Ureter (tissue), 1 donor: ENCODE measurements at regions not wholly inside any gene's neighbourhood (a gene's known extent, or its start where the extent isn't known, plus 50 kb on each side); places are given as distances from the start of the nearest gene placed in this dataset.

ENCODE experiments used
- DNase-seq: peaks from one replicate; pipeline ENCODE4 v3.0.0-alpha.2; 2020; ENCODE audit warnings: low spot score
- donor health status: DM: yes; HTN: yes; CAD: no.

DNA sequence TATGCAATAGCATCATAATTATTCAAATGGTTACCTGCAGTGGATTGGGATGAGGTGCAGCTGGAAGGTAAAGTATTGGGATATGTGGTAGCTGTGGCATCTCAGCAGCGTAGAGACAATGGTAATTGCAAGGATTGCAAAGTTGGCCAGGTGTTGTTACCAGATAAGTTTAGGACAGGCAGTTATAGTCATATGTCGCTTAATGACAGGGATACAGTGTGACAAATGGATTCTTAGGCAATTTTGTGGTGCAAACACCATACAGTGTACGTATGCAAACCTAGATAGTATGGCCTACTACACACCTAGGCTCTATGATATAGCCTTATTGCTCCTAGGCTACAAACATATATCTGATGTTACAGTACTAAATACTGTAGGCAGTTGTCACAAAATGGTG, 163.5 kb upstream of the LYZL2 start:
- DNase-seq = no peak

GRCh38 chr10:30792025-30792424, 162.5 kb upstream of the LYZL2 start:
- DNase-seq = no peak

DNA sequence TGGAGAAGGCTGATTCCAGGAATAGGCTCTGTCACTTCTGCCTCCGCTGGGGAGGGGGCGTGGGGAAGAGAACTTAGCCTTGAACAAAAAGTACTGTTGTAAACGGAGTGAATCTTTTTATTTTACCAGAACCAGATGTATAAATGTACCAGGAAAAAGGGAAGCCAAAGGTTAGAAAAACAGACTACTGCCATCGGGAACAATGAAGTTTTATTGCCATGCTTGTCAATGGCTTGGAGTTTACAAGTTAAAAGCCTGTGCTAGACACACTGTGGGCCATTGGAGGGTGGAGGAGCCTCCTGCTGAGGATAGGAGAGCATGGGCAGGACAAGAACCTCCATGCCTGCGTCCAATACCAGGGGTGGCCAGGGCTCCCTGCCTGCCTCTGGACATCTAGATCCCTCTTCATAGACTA, 161.7 kb upstream of the LYZL2 start:
- no peak for DNase-seq

DNA sequence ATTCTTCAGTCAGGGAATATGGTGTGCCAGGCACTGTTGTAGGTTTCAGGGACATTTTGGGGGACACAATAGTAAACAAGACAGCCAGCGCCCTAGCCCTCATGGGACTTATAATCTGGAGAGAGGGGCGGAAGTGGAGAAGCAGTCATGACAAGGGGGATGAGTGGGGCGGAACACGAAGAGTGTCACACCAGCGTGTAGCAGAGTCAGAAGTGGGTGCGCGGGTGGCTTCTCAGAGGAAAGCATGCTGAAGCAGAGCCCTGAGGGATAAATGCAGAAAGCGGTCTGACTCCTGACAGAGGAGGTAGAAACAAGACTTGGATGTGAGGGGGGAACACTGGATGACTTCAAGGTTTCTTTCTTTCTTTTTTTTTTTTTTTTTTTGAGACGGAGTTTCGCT, 160.3 kb upstream of the LYZL2 start:
- no peak for DNase-seq

DNA sequence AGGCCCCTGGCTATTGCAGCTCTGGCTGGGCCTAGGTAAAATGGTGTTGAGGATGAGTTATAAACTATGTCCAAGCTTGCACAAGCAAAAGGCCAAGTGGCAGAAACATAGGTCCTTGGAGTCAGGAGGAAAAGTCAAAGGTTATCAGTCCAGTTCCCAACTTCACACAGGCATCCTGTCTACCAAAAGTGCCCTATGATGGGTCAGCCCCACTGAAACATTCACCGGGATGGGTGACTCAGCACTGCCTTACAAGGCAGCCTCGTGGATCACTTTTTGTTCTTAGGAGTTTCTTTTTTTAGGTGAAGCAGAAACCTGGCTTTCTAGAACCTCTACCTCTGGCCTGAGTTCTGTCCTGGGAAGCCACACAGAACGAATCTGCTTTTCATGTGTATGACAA, 158.8 kb upstream of the LYZL2 start:
- no peak for DNase-seq

GRCh38 chr10:30786906-30787305, 157.4 kb upstream of the LYZL2 start:
- no peak for DNase-seq

- DNase-seq = no peak
Measured at GRCh38 chr10:30786131-30786530, 156.6 kb upstream of the LYZL2 start.

GRCh38 chr10:30784897-30785605, 155.5 kb upstream of the LYZL2 start:
- DNase-seq = peak; percentile 78

- DNase-seq = no peak
Measured at GRCh38 chr10:30784524-30784896, 155.0 kb upstream of the LYZL2 start.

DNA sequence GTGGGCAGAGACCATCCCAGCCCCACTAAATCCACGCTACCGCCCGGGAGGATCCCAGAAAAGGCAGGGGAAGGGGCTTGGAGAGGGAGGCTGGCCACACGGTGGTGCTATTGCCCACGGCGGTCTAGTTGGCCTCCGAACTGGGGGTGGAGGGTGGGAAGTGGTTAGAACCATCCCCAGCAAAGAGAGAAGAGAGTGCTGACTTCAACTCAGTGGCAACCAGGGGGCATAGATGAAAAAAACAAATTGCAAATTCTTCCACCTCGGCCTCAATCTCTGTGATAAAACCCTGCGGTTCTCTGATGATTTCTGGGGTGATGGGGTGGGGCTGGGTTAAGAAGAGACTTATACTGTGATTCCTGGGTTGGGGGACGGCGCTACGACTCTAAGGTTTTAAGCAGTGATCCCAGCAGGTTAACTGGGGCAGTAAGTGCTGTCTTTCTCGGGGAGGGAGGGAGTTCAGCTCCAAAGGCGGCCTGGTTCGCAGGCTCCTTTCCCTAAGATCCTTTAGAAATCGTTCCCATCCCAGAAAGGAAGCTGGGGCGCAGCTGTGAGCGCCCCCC, 154.5 kb upstream of the LYZL2 start:
- peak; percentile 89 for DNase-seq

DNA sequence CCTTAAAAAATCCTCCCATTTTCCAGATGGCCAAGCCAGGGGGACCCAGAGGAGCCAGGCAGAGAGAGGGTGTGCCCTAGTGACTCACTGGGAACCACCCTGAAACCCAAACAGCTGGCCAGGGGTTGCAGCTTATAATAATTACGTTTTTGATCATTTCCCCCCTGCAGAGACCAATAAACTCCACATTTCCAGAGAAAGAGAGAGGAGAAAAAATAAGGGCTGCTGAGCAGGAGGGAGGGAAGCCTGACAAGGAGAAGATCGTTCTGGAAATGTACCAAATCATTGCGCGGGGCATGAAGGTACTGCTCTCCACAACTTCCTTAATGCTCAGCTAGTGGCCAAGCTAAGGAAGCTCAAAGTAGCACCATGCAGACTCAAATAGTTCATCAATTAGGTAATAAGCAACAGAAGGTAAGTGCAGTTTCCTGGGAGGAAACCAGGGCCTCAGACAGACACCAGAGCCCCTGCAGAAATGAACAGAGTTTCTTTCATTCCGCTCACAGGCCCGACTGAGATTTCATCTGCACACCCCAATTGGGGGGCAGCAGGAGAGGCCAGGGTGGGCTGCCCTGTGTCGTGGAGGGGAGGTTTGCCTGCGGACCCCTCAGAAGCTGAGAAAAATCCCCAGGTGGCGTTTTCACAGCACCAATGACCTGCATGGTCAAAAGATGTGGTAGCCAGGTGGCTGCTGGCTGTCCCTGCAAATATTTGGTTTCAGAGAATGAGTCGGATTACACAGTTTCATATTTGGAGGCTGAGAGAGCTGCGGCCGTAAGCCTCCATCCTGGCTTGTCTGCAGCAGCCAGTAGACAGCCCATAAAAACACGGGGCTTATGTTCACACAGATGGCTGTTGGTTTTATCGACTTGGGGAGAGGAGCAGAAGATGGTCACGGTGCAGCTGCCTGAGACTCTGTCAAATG, 153.2 kb upstream of the LYZL2 start:
- DNase-seq = no peak

GRCh38 chr10:30782157-30782536, 152.6 kb upstream of the LYZL2 start:
- DNase-seq = no peak

GRCh38 chr10:30781670-30782121, 152.1 kb upstream of the LYZL2 start:
- DNase-seq = no peak

- no peak for DNase-seq
Measured at GRCh38 chr10:30778769-30779168, 149.2 kb upstream of the LYZL2 start.

DNA sequence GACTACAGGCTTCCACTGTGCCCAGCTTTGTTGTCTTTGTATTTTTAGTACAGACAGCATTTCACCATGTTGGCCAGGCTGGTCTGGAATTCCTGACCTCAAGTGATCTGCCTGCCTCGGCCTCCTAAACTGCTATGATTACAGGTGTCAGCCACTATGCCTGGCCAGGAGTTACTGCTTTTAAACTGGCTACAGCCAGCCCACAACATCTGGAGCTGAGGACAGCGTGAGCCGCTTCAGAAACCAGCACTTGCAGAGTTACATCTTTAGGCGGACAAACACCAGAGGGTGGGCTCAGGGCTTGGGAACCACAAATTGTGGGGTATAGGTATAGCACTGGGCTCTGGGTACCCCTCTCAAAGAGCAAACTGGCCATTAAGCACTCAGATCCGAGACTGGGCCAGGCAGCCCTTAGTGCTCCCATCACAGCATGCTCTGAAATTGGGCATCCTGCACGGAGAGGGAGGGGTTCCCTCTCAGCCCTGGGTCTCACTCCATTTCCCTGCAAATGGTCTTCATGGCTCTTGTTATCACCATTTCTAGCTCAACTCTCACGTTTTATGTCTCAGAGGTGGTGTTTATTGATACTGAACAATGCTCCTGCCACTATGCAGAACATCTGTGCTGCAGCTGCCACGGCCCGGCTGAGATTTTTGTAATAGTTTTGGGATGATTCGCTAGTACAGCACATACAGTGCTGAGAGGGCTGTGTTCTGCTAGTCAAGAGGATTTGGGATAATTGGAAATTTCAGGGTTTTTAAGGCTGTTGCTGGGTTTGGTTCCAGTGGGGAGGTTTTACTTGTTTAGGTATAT, 146.4 kb upstream of the LYZL2 start:
- no peak for DNase-seq

DNA sequence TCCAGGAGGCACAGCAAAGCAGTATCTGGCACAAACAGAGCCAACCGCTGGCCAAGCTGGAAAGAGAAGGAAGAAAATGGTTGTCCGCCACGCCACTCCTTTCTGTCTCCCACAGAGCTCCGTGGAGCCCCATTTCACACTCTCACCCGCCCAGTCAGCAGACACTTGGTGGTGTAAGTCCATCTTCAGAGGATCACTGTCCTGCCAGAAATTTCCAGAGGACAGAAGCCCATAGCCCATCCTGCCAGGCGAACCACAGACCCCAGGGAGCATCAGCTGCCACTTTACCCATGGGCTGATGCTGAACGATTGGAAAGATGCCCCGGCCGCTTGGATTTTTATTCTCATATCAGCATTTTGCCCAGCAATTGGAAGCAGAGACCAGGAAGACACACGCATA, 144.7 kb upstream of the LYZL2 start:
- no peak for DNase-seq

- no peak for DNase-seq
Measured at GRCh38 chr10:30773501-30773900, 143.9 kb upstream of the LYZL2 start.

- no peak for DNase-seq
Measured at GRCh38 chr10:30770816-30771215, 141.3 kb upstream of the LYZL2 start.

- no peak for DNase-seq
Measured at GRCh38 chr10:30770229-30770628, 140.7 kb upstream of the LYZL2 start.

- no peak for DNase-seq
Measured at GRCh38 chr10:30769361-30769760, 139.8 kb upstream of the LYZL2 start.

DNA sequence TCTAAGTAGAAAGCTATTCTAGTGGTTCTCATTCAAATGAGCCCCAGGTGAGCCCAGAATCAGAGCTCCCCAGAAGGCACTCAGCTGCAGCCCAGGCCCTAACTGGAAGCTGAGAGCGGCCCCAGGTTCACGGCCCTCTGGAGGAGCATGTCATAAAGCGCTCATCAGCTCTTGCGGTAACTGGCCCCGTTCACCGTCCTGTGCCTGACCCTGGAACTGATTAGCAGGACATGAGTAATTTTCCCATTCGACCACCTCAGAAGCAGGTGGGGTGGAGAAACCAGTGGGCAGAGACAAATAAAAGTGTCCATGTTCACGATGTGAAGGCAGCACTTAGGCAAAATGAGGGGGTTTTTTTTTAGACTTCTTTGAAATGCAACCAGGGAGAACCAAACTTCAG, 136.1 kb upstream of the LYZL2 start:
- DNase-seq = no peak

DNA sequence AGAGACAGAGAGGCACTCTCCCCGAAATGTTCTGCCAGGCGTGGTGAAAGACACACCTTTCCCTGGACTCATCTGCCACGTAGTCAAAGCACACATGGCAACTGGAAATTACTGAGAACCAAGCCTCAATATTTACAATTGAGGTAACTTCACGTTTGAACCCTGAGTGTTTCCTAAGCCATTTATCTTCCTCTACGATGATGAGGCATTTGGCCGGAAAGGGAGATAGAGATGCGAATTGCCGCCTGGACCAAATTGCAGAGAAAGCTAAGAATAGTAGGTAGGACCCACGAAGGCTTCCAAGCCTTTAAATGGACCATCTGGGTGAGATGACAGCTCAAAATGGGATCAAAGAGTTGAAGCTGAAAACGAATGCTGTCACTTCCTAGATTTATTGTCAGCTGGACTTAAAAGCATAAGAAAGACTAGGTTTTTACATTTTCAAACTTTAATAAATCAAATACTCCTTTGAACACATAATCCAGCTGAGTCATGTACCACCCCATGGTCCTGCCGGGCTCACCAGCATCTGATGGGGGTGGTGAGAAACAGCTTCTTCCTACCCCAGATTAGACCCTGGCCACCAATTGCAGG, 135.6 kb upstream of the LYZL2 start:
- no peak for DNase-seq
